BLaER1 (cell line): ENCODE measurements at regions not wholly inside any gene's neighbourhood (a gene's known extent, or its start where the extent isn't known, plus 50 kb on each side); places are given as distances from the start of the nearest gene placed in this dataset.
A peak's percentile ranks its signal among the peaks of the same experiment; 100 is the strongest.

Experiments used
- H3K27ac ChIP-seq: shearing (Covaris generic); formaldehyde crosslinking; 2 replicates; pipeline ENCODE4 v1.8.1; 2022
- H3K27me3 ChIP-seq: shearing (Covaris generic); formaldehyde crosslinking; 2 replicates; pipeline ENCODE4 v1.8.1; 2022
- H3K36me3 ChIP-seq: shearing (Covaris generic); formaldehyde crosslinking; 2 replicates; pipeline ENCODE4 v1.8.1; 2022
- H3K4me1 ChIP-seq: shearing (Covaris generic); formaldehyde crosslinking; 2 replicates; pipeline ENCODE4 v1.8.1; 2022
- H3K4me2 ChIP-seq: shearing (Covaris generic); formaldehyde crosslinking; 2 replicates; pipeline ENCODE4 v1.8.1; 2022
- H3K4me3 ChIP-seq: shearing (Covaris generic); formaldehyde crosslinking; 2 replicates; pipeline ENCODE4 v1.8.1; 2022
- H3K9ac ChIP-seq: shearing (Covaris generic); formaldehyde crosslinking; 2 replicates; pipeline ENCODE4 v1.8.1; 2022
- H3K9me3 ChIP-seq: shearing (Covaris generic); formaldehyde crosslinking; 2 replicates; pipeline ENCODE4 v1.8.1; 2022
- H4K20me1 ChIP-seq: shearing (Covaris generic); formaldehyde crosslinking; 2 replicates; pipeline ENCODE4 v1.8.1; 2022
- Cebpa-rat ChIP-seq: shearing (Covaris generic); IDR thresholded peaks from 2 replicates; pipeline ENCODE4 v1.8.1; 2022

- Histone ChIP-seq H3K27ac (no peak overlapping the region), H3K4me1 (peaks cover 80% of the 10 kb centered on the region), H3K4me3 (no peak overlapping the region), H4K20me1 (peaks cover 14% of the 10 kb centered on the region), H3K36me3 (no peaks in the 10 kb centered on the region), H3K27me3 (peaks cover 16% of the 10 kb centered on the region), H3K9me3 (peaks cover 7% of the 10 kb centered on the region), H3K4me2 (no peak overlapping the region), H3K9ac (no peak overlapping the region)
- no peak for TF ChIP-seq Cebpa-rat
These were observed 317.3 kb downstream of the TCERG1L start for GRCh38 chr10:130994191-130994590.

- peaks cover 22% of the 10 kb centered on the region for H3K27me3 ChIP-seq
- H3K9ac ChIP-seq = no peak overlapping the region
- peaks cover 14% of the 10 kb centered on the region for H4K20me1 ChIP-seq
- H3K4me3 ChIP-seq = no peak overlapping the region
- no peak overlapping the region for H3K27ac ChIP-seq
- no peak for TF ChIP-seq Cebpa-rat
- H3K9me3 ChIP-seq = peaks cover 7% of the 10 kb centered on the region
- peaks cover 80% of the 10 kb centered on the region for H3K4me1 ChIP-seq
- no peaks in the 10 kb centered on the region for H3K36me3 ChIP-seq
- peak overlapping the region; percentile 36 for H3K4me2 ChIP-seq
These were observed 316.7 kb downstream of the TCERG1L start for GRCh38 chr10:130994845-130995244.

GRCh38 chr10:130997267-130998045 is 314.1 kb downstream of the TCERG1L start:
- Histone ChIP-seq H3K36me3 (no peaks in the 10 kb centered on the region), H3K4me1 (peaks cover 80% of the 10 kb centered on the region), H3K27me3 (peaks cover 24% of the 10 kb centered on the region), H3K4me2 (peak overlapping the region; percentile 88), H3K9ac (no peak overlapping the region), H3K9me3 (peaks cover 7% of the 10 kb centered on the region), H4K20me1 (peaks cover 14% of the 10 kb centered on the region), H3K4me3 (0 out of 2 replicates have a peak overlapping the region, but pooled peaks have one; percentile 11), H3K27ac (no peak overlapping the region)
- TF ChIP-seq Cebpa-rat = no peak

GRCh38 chr10:130998046-130998435 is 313.5 kb downstream of the TCERG1L start:
- no peak overlapping the region for H3K27ac ChIP-seq
- H3K4me1 ChIP-seq = peaks cover 86% of the 10 kb centered on the region
- H3K9me3 ChIP-seq = peaks cover 7% of the 10 kb centered on the region
- 0 out of 2 replicates have a peak overlapping the region, but pooled peaks have one; percentile 11 for H3K4me3 ChIP-seq
- H3K36me3 ChIP-seq = no peaks in the 10 kb centered on the region
- peaks cover 14% of the 10 kb centered on the region for H4K20me1 ChIP-seq
- H3K4me2 ChIP-seq = peak overlapping the region; percentile 88
- no peak for TF ChIP-seq Cebpa-rat
- H3K27me3 ChIP-seq = peaks cover 24% of the 10 kb centered on the region
- no peak overlapping the region for H3K9ac ChIP-seq

GRCh38 chr10:130998642-130999041 is 312.9 kb downstream of the TCERG1L start:
- H3K9me3 ChIP-seq = peaks cover 7% of the 10 kb centered on the region
- H3K4me3 ChIP-seq = 0 out of 2 replicates have a peak overlapping the region, but pooled peaks have one; percentile 11
- peak overlapping the region; percentile 88 for H3K4me2 ChIP-seq

GRCh38 chr10:130999376-131000202 is 311.9 kb downstream of the TCERG1L start:
- Histone ChIP-seq H3K4me2 (0 out of 2 replicates have a peak overlapping the region, but pooled peaks have one; percentile 88), H3K4me3 (no peak overlapping the region), H3K9ac (no peak overlapping the region), H3K36me3 (no peaks in the 10 kb centered on the region), H4K20me1 (peaks cover 14% of the 10 kb centered on the region), H3K27me3 (peaks cover 24% of the 10 kb centered on the region), H3K9me3 (peaks cover 7% of the 10 kb centered on the region), H3K4me1 (peaks cover 76% of the 10 kb centered on the region), H3K27ac (no peak overlapping the region)
- TF ChIP-seq Cebpa-rat = no peak

More at GRCh38 chr10:130998642-130999041, 312.9 kb downstream of the TCERG1L start:
- H3K27ac ChIP-seq = no peak overlapping the region
- TF ChIP-seq Cebpa-rat = no peak
- no peaks in the 10 kb centered on the region for H3K36me3 ChIP-seq
- H3K4me1 ChIP-seq = peaks cover 81% of the 10 kb centered on the region
- peaks cover 14% of the 10 kb centered on the region for H4K20me1 ChIP-seq
- H3K9ac ChIP-seq = no peak overlapping the region
- H3K27me3 ChIP-seq = peaks cover 24% of the 10 kb centered on the region

GRCh38 chr10:131000244-131000643 is 311.3 kb downstream of the TCERG1L start:
- peaks cover 70% of the 10 kb centered on the region for H3K4me1 ChIP-seq
- TF ChIP-seq Cebpa-rat = no peak
- no peak overlapping the region for H3K9ac ChIP-seq
- H3K9me3 ChIP-seq = peaks cover 12% of the 10 kb centered on the region
- H3K4me3 ChIP-seq = no peak overlapping the region
- H3K27ac ChIP-seq = no peak overlapping the region
- H3K27me3 ChIP-seq = peaks cover 24% of the 10 kb centered on the region
- H3K4me2 ChIP-seq = peak overlapping the region; percentile 71; the same call in 1 of the 2 replicates
- H3K36me3 ChIP-seq = no peaks in the 10 kb centered on the region
- peaks cover 14% of the 10 kb centered on the region for H4K20me1 ChIP-seq

GRCh38 chr10:131000743-131001142 is 310.8 kb downstream of the TCERG1L start:
- Histone ChIP-seq H3K9me3 (peaks cover 13% of the 10 kb centered on the region), H3K27ac (no peak overlapping the region), H3K36me3 (no peaks in the 10 kb centered on the region), H3K4me1 (peaks cover 65% of the 10 kb centered on the region), H3K4me3 (no peak overlapping the region), H3K4me2 (peak overlapping the region; percentile 71), H4K20me1 (peaks cover 14% of the 10 kb centered on the region), H3K9ac (no peak overlapping the region), H3K27me3 (peaks cover 24% of the 10 kb centered on the region)
- no peak for TF ChIP-seq Cebpa-rat

GRCh38 chr10:131001438-131001837 is 310.1 kb downstream of the TCERG1L start:
- Histone ChIP-seq H4K20me1 (peaks cover 14% of the 10 kb centered on the region), H3K27me3 (peaks cover 20% of the 10 kb centered on the region), H3K36me3 (no peaks in the 10 kb centered on the region), H3K4me2 (peak overlapping the region; percentile 71), H3K27ac (no peak overlapping the region), H3K4me1 (peaks cover 62% of the 10 kb centered on the region), H3K9me3 (peaks cover 16% of the 10 kb centered on the region; the same call in 1 of the 2 replicates), H3K4me3 (no peak overlapping the region), H3K9ac (no peak overlapping the region)
- no peak for TF ChIP-seq Cebpa-rat
